Fibroblast of lung (primary cell): ENCODE measurements at regions not wholly inside any gene's neighbourhood (a gene's known extent, or its start where the extent isn't known, plus 50 kb on each side); places are given as distances from the start of the nearest gene placed in this dataset.

Source experiments
- DNase-seq, 2 donors: peaks; one replicate each; pipeline versions ENCODE4 v3.0.0 to v3.0.0-alpha.2; 2010; ENCODE audit warnings: low read depth in 2 of 2
- H2AFZ ChIP-seq: 2 replicates; pipeline ENCODE4 v1.5.1; 2012; ENCODE audit warnings: low read length, control low read depth, inconsistent platforms
- H3K27ac ChIP-seq: 2 replicates; pipeline ENCODE4 v1.5.1; 2011; ENCODE audit warnings: low read length, control low read depth; ENCODE audit not compliant: insufficient read depth
- H3K27me3 ChIP-seq: 2 replicates; pipeline ENCODE4 v1.5.1; 2011; ENCODE audit warnings: mild to moderate bottlenecking, low read length; ENCODE audit not compliant: control insufficient read depth, insufficient read depth
- H3K36me3 ChIP-seq: 2 replicates; pipeline ENCODE4 v1.5.1; 2011; ENCODE audit warnings: low read length; ENCODE audit not compliant: control insufficient read depth, insufficient read depth
- H3K4me1 ChIP-seq: 2 replicates; pipeline ENCODE4 v1.5.1; 2011; ENCODE audit warnings: low read length; ENCODE audit not compliant: control insufficient read depth, insufficient read depth; ENCODE audit errors: extremely low read depth
- H3K4me2 ChIP-seq: 2 replicates; pipeline ENCODE4 v1.5.1; 2011; ENCODE audit warnings: low read length, control low read depth; ENCODE audit not compliant: insufficient read depth; ENCODE audit errors: extremely low read depth
- H3K4me3 ChIP-seq, 4 experiments: fragments of 200-600 bp in 1 of 4; sonication (generic) in 1 of 4; replicated peaks in 1 of 4; 2 replicates each; pipeline ENCODE4 v1.5.1; 2011 to 2016; ENCODE audit warnings: low read length in 4 of 4, low read depth in 3 of 4, mild to moderate bottlenecking in 3 of 4, control low read depth in 2 of 4, inconsistent platforms in 1 of 4, mixed read lengths in 1 of 4; ENCODE audit not compliant: insufficient read depth in 1 of 4; ENCODE audit errors: control extremely low read depth in 1 of 4
- H3K79me2 ChIP-seq: 2 replicates; pipeline ENCODE4 v1.5.1; 2012; ENCODE audit warnings: mild to moderate bottlenecking, low read length, inconsistent platforms; ENCODE audit not compliant: control insufficient read depth, insufficient read depth
- H3K9ac ChIP-seq: 2 replicates; pipeline ENCODE4 v1.5.1; 2011; ENCODE audit warnings: mild to moderate bottlenecking, low read length, control low read depth; ENCODE audit not compliant: insufficient read depth
- H3K9me3 ChIP-seq: 2 replicates; pipeline ENCODE4 v1.5.1; 2012; ENCODE audit warnings: low read depth, low read length; ENCODE audit not compliant: control insufficient read depth, insufficient read depth
- H4K20me1 ChIP-seq: 2 replicates; pipeline ENCODE4 v1.5.1; 2011; ENCODE audit warnings: low read length; ENCODE audit not compliant: control insufficient read depth, insufficient read depth; ENCODE audit errors: extremely low read depth
- EZH2 ChIP-seq: IDR thresholded peaks from 2 replicates; pipeline ENCODE4 v1.5.1; 2012; ENCODE audit warnings: low read length, control low read depth, mild to moderate bottlenecking; ENCODE audit errors: missing control alignments
- TF ChIP-seq, protein P1 (sequence below), 2 donors: IDR thresholded peaks in 1 of 2; conservative IDR thresholded peaks in 1 of 2; 1 replicate in 1 of 2; 2 replicates in 1 of 2; pipeline ENCODE4 v1.5.1; 2011 to 2012; ENCODE audit warnings: low read length in 2 of 2, control low read depth in 1 of 2, inconsistent platforms in 1 of 2, low read depth in 1 of 2, mild to moderate bottlenecking in 1 of 2

DNA sequence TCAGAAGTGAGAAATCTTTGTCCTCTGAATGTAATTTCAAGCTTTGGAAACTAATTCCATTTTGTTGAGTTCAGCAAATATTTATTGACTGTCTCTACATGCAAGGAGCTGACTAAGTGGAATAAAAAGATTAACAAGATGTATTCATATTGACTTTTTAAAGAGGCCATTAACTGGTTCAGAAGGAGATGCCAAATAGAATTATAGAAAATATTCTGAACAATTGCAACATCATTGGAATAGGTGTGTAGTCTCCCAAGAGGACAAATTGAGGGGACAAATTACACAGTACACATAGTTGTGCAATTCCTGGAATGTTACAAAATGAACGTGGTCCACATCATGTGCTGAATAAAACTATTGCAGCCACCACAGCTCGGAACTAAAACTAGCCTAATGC, 224.2 kb downstream of the NPR3 start:
- Histone ChIP-seq H3K4me3 (no peak overlapping the region), H3K27me3 (no peaks in the 10 kb centered on the region), H3K4me1 (no peaks in the 10 kb centered on the region), H3K4me2 (no peak overlapping the region), H3K36me3 (no peaks in the 10 kb centered on the region), H3K9ac (no peak overlapping the region), H3K27ac (no peak overlapping the region), H3K9me3 (no peaks in the 10 kb centered on the region), H3K79me2 (no peaks in the 10 kb centered on the region), H2AFZ (no peak overlapping the region), H4K20me1 (no peaks in the 10 kb centered on the region)
- TF ChIP-seq, protein P1, sequence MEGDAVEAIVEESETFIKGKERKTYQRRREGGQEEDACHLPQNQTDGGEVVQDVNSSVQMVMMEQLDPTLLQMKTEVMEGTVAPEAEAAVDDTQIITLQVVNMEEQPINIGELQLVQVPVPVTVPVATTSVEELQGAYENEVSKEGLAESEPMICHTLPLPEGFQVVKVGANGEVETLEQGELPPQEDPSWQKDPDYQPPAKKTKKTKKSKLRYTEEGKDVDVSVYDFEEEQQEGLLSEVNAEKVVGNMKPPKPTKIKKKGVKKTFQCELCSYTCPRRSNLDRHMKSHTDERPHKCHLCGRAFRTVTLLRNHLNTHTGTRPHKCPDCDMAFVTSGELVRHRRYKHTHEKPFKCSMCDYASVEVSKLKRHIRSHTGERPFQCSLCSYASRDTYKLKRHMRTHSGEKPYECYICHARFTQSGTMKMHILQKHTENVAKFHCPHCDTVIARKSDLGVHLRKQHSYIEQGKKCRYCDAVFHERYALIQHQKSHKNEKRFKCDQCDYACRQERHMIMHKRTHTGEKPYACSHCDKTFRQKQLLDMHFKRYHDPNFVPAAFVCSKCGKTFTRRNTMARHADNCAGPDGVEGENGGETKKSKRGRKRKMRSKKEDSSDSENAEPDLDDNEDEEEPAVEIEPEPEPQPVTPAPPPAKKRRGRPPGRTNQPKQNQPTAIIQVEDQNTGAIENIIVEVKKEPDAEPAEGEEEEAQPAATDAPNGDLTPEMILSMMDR (conservative IDR thresholded peaks at IDR 0.05 in 1 of 2, IDR thresholded peaks at IDR 0.05 in 1 of 2; ENCODE audit: low read depth in 1 of 2, low read length in 2 of 2): no peak
- TF ChIP-seq EZH2: no peak
- DNase-seq: no peak

DNA sequence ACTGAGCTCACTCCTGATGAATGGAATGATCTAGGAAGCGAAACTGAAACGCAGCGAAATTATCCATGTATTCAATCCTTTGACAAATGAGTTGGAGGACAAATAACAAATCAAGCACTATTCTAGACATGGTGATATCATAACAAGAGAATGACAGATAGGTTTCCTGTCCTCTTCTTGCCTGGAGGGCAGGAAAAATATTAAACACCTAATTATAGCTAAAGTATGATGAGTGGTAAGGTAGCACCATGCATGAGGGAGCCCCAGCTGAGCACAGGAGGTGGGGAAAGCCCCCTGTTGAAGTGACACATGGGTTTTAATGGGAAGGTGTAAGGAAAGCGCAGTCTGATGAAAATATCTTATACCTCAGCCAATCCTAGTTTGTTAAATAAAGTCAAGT, 225.2 kb downstream of the NPR3 start:
- no peak overlapping the region for H3K9ac ChIP-seq
- no peak overlapping the region for H2AFZ ChIP-seq
- no peaks in the 10 kb centered on the region for H3K9me3 ChIP-seq
- no peaks in the 10 kb centered on the region for H3K27me3 ChIP-seq
- no peaks in the 10 kb centered on the region for H4K20me1 ChIP-seq
- H3K36me3 ChIP-seq: no peaks in the 10 kb centered on the region
- H3K4me2 ChIP-seq: no peak overlapping the region
- no peak overlapping the region for H3K27ac ChIP-seq
- no peaks in the 10 kb centered on the region for H3K79me2 ChIP-seq
- DNase-seq: no peak
- no peaks in the 10 kb centered on the region for H3K4me1 ChIP-seq
- H3K4me3 ChIP-seq: no peak overlapping the region
- TF ChIP-seq EZH2: no peak
- TF ChIP-seq, protein P1 (conservative IDR thresholded peaks at IDR 0.05 in 1 of 2, IDR thresholded peaks at IDR 0.05 in 1 of 2; ENCODE audit: low read depth in 1 of 2, low read length in 2 of 2): no peak

DNA sequence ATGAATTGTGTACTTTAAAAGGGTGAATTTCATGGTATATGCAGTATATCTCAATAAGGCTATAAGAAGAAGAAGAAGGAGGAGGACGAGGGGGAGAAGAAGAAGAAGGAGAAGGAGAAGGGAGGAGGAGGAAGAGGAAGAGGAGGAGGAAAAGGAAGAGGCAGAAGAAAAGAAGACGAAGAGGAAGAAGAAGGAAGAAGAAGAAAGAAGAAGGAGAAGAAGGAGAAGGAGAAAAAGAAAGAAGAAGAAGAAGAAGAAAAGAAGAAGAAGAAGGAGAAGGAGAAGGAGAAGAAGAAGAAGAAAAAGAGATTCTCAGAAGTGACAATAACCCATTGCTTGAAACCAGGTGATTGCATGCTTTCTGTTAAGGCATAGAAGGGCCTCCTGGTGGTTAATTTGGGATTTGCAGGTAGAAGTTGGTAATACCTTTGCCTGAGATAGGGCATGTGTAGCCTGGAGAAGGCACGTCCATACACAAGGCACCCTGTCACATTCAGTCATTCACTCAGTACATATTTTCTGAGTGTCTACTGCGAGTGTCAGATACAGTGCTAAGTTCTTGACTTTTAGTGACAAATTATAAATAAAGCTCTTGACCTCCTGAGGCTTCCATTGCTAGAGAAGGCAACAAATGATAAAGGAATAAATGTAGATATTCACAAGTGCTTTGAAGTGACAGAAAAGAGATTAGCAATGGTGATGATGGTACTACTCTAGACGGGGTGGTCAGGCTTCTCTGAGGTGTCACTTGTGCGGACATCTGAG, 231.3 kb downstream of the NPR3 start:
- Histone ChIP-seq H3K4me1 (no peaks in the 10 kb centered on the region), H2AFZ (no peak overlapping the region), H3K27ac (no peak overlapping the region), H3K9me3 (no peaks in the 10 kb centered on the region), H3K27me3 (no peaks in the 10 kb centered on the region), H3K4me2 (no peak overlapping the region), H3K79me2 (no peaks in the 10 kb centered on the region), H3K9ac (no peak overlapping the region), H3K4me3 (no peak overlapping the region), H3K36me3 (no peaks in the 10 kb centered on the region), H4K20me1 (no peaks in the 10 kb centered on the region)
- no peak for TF ChIP-seq EZH2
- TF ChIP-seq, protein P1 (conservative IDR thresholded peaks at IDR 0.05 in 1 of 2, IDR thresholded peaks at IDR 0.05 in 1 of 2; ENCODE audit: low read depth in 1 of 2, low read length in 2 of 2): peak; percentile 17 to 52
- DNase-seq: peak; percentile 11 to 34
